HG02763 (cell line): ENCODE measurements at regions not wholly inside any gene's neighbourhood (a gene's known extent, or its start where the extent isn't known, plus 50 kb on each side); places are given as distances from the start of the nearest gene placed in this dataset.
"Not testable (repeated sequence)": the region's sequence is repeated elsewhere in the genome, so short reads cannot be mapped to it uniquely, and the experiment has no call there.

Experiments used
- ATAC-seq: cut with Tn5 transposase; IDR thresholded peaks from one replicate; pipeline ENCODE4 v1.9.1; 2021; ENCODE audit warnings: mild to moderate bottlenecking, moderate library complexity; ENCODE audit not compliant: unreplicated experiment

DNA sequence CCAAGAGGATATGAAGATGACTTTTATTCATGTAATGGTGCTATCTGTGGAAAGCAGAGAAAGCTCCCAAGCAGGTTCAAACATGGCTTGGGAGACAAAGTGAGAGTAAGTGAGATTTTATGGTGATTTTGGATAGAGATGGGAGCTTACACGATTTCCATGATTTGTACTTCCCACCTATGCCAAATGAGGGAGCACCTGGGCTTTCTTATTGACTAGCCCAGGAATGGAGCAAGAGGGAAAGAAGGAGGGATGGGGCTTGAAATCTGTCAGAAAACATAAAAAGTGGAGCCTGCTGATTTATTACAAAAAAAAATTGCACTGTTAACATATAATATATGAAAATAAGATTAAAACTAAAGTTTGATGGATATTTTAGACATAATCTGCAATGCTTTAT, 703.5 kb upstream of the PABPC4L start:
- no peak for ATAC-seq

DNA sequence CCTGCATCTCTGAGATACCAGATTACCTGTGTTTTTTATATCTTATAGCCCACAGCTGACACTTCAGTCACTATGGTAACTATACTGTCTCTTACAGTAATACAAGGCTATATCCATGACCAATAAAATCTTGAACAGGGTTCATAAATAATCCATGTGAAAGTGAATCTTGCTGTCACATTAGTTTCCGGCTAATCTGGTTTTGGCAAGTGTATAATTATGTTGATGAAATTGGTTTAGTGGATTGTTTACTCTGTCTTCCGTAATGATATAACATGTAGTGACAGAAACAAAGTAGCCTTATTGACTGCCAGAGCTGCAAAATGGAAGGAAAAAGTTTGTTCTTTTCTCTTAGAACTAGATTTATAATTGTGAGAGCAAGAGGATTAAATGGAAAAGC, 686.6 kb upstream of the PABPC4L start:
- ATAC-seq, result no peak

DNA sequence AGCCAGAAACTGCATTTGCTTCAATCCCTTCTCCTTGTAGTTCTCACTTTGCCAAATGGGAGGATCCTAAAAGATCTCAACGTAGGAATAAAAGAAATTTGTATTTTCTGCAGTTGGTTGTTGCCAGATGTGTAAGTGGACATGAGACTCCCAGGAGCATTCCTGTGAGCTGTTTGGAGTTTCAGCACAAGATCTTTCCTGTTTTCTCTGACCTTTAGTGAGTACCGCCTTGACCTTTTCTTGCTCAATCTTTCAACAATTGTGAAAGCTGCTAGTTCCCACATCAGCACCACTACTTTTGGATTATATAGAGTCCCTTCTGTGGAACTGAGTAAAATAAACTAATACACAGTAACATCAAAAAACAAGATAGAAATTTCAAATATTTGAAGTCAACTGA, 683.8 kb upstream of the PABPC4L start:
- no peak for ATAC-seq

- no peak for ATAC-seq
Observed at GRCh38 chr4:134883831-134884449, 682.4 kb upstream of the PABPC4L start.

- ATAC-seq, result no peak
Observed at GRCh38 chr4:134879019-134879418, 677.4 kb upstream of the PABPC4L start.

- ATAC-seq, result no peak
Observed at GRCh38 chr4:134867027-134867426, 665.4 kb upstream of the PABPC4L start.

- no peak for ATAC-seq
Observed at GRCh38 chr4:134865675-134866074, 664.1 kb upstream of the PABPC4L start.

- no peak for ATAC-seq
Observed at GRCh38 chr4:134862116-134862515, 660.5 kb upstream of the PABPC4L start.

DNA sequence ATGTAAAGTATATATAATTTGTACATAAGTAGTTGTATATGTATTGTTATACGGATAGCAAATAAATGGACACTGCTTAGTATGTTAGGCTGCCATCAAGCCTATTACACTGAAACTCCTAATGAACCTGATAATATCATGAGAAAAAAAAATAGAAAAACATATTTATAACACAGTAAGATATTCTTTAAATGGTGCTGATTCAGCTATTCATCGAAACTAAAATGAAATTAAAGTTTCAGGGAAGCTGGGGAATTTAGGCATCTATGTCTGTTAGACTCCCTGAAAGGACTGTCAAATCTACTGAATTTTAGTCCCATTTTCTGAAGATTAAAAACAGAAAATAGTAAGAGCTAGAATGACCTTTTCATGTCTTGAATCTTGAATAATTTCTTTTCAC, 647.1 kb upstream of the PABPC4L start:
- no peak for ATAC-seq

DNA sequence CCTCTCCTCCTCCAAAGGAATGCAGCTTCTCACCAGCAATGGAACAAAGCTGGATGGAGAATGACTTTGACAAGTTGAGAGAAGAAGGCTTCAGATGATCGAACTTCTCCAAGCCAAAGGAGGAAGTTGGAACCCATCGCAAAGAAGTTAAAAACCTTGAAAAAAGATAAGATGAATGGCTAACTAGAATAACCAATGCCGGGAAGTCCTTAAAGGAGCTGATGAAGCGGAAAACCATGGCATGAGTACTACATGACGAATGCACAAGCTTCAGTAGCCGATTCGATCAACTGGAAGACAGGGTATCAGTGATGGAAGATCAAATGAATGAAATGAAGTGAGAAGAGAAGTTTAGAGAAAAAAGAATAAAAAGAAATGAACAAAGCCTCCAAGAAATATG, 629.2 kb upstream of the PABPC4L start:
- ATAC-seq, result not testable (repeated sequence)

DNA sequence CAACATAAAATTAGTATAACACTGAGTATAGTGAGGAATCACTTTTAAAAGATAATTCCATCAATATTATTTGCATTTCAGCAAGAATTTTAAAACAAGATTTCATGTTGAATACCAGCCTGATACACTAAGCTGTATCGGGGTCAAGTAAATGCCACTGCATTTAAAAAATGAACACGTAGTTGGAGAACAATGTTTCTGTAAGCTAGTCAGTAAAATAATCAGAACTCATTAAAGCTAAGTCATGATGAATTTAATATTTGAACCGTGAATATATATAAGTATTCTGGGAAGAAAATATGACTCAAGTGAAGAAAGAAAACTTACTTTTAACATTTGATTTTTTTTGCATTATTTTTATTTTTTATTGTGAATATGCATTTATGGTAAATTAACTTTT, 611.0 kb upstream of the PABPC4L start:
- no peak for ATAC-seq

- no peak for ATAC-seq
Observed at GRCh38 chr4:134807231-134807745, 605.7 kb upstream of the PABPC4L start.

GRCh38 chr4:134798573-134798972, 597.0 kb upstream of the PABPC4L start:
- ATAC-seq, result no peak

GRCh38 chr4:134787315-134787714, 585.7 kb upstream of the PABPC4L start:
- no peak for ATAC-seq

GRCh38 chr4:134780244-134780643, 578.7 kb upstream of the PABPC4L start:
- ATAC-seq, result no peak

GRCh38 chr4:134777606-134778005, 576.0 kb upstream of the PABPC4L start:
- no peak for ATAC-seq

GRCh38 chr4:134773497-134774000, 572.0 kb upstream of the PABPC4L start:
- ATAC-seq, result no peak

DNA sequence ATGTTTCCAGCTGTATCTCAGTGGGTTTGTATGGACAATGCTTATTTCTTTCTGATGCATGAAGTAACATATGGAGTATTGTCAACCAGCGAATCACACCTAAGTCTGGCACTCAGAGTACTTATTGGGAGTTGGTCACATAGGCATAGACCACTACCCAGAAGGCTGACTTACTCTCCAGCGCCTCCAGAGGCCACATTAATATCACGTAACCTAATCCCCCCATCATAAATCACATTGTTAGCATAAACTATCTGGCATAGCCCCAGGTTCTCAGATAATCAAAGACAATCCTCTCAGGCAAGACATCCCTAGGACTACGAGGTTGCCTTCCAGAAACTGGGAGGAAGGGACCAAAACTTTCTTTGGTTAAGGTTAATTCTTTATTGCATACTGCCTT, 560.5 kb upstream of the PABPC4L start:
- no peak for ATAC-seq

GRCh38 chr4:134756421-134756820, 554.8 kb upstream of the PABPC4L start:
- no peak for ATAC-seq

- no peak for ATAC-seq
Observed at GRCh38 chr4:134754301-134755019, 552.9 kb upstream of the PABPC4L start.

DNA sequence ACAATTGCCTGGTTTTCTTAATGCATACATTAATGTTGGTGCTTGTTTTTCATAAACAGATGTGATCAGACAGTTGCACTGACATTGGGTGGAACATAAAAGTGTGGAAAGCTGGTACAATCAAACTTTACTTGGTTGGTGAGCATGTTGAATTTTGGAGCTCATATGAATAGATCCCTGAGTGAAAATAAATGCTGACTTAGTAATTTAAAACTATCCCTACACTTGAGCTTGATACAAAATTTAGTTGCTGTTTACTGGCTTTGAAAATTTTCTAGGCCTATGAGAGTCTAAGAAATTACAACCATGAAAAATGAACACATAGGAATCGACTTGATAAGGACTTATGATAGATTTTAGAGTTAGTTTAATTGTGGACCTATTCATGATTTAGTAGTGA, 551.8 kb upstream of the PABPC4L start:
- ATAC-seq, result no peak

GRCh38 chr4:134747108-134747805, 545.7 kb upstream of the PABPC4L start:
- no peak for ATAC-seq
